HepG2 (cell line): ENCODE measurements at regions not wholly inside any gene's neighbourhood (a gene's known extent, or its start where the extent isn't known, plus 50 kb on each side); places are given as distances from the start of the nearest gene placed in this dataset.

ENCODE experiments used
- ATAC-seq: fragments of 200-7000 bp; cut with Tn5 transposase; 3 replicates; pipeline ENCODE4 v1.9.1; 2020; ENCODE audit warnings: mild to moderate bottlenecking, moderate library complexity
- BruUV-seq: library from RNA; stranded (reverse); fragments of 400-500 nt; replicated peaks from 2 replicates; lab custom pipeline; 2021; lab: Mats Ljungman, UMichigan
- CTCF ChIA-PET: fragments of 300-600 bp; formaldehyde crosslinking; extraction: SDS; loops from one replicate; lab custom pipeline; 2021; ENCODE audit warnings: low total read pairs, inconsistent platforms, low intra/inter-chr PET ratio; lab: Yijun Ruan, JAX
- POLR2A ChIA-PET: fragments of 350-600 bp; sonication (Branson Sonifier 250); formaldehyde crosslinking; loops from one replicate; lab custom pipeline; 2020; ENCODE audit warnings: antibody characterized with exemption, inconsistent platforms; lab: Yijun Ruan, JAX
- DNase-seq: peaks from one replicate; pipeline ENCODE4 v3.0.0-alpha.2; 2015; ENCODE audit warnings: low spot score
- FAIRE-seq: peaks from 3 replicates; lab custom pipeline; 2011; peaks lifted over from hg19 to GRCh38; lab: Jason Lieb, UNC
- H2AFZ ChIP-seq: one replicate; pipeline ENCODE4 v1.6.1; 2011; ENCODE audit warnings: low read length, inconsistent platforms
- H3K27ac ChIP-seq: fragments of 300-600 bp; 3 replicates; pipeline ENCODE4 v1.8.0; 2011; ENCODE audit warnings: mixed run types, mild to moderate bottlenecking, mixed read lengths, low read length, inconsistent platforms; ENCODE audit not compliant: insufficient read depth; ENCODE audit errors: extremely low read length
- H3K27me3 ChIP-seq, 2 experiments: fragments of 200-600 bp in 1 of 2; 2 replicates in 1 of 2; 3 replicates in 1 of 2; pipeline versions ENCODE4 v1.6.0 to v1.8.0; 2011; ENCODE audit warnings: low read length in 2 of 2, mild to moderate bottlenecking in 2 of 2, moderate library complexity in 2 of 2, inconsistent platforms in 1 of 2; ENCODE audit not compliant: insufficient read depth in 2 of 2, control insufficient read depth in 1 of 2
- H3K36me3 ChIP-seq, 2 experiments: fragments of 200-600 bp in 1 of 2; replicated peaks in 1 of 2; 2 replicates in 1 of 2; 3 replicates in 1 of 2; pipeline versions ENCODE4 v1.5.1 to v1.8.0; 2011; ENCODE audit warnings: low read length in 2 of 2, inconsistent platforms in 1 of 2; ENCODE audit not compliant: insufficient read depth in 2 of 2, control insufficient read depth in 1 of 2
- H3K4me1 ChIP-seq: 2 replicates; pipeline ENCODE4 v1.5.1; 2012; ENCODE audit warnings: low read length, inconsistent platforms; ENCODE audit not compliant: insufficient read depth
- H3K4me2 ChIP-seq: 2 replicates; pipeline ENCODE4 v1.6.0; 2011; ENCODE audit warnings: low read depth, low read length, inconsistent platforms
- H3K4me3 ChIP-seq, 3 experiments: fragments of 200-600 bp in 1 of 3; sonication (generic), shearing (Covaris generic) in 1 of 3; replicated peaks in 1 of 3; 2 replicates each; pipeline ENCODE4 v1.5.1; 2011 to 2016; ENCODE audit warnings: low read length in 3 of 3, inconsistent platforms in 2 of 3, low read depth in 2 of 3, mild to moderate bottlenecking in 2 of 3, control low read depth in 1 of 3, mixed read lengths in 1 of 3; ENCODE audit not compliant: insufficient read depth in 1 of 3
- H3K79me2 ChIP-seq: one replicate; pipeline ENCODE4 v1.6.1; 2011; ENCODE audit warnings: low read length, inconsistent platforms; ENCODE audit not compliant: insufficient read depth
- H3K9ac ChIP-seq: 2 replicates; pipeline ENCODE4 v1.6.0; 2011; ENCODE audit warnings: mild to moderate bottlenecking, low read depth, low read length, inconsistent platforms; ENCODE audit not compliant: insufficient read depth
- H3K9me3 ChIP-seq: 2 replicates; pipeline ENCODE4 v1.5.1; 2012; ENCODE audit warnings: mild to moderate bottlenecking, low read length
- H4K20me1 ChIP-seq: 2 replicates; pipeline ENCODE4 v1.6.0; 2011; ENCODE audit warnings: inconsistent platforms, mild to moderate bottlenecking, low read length, moderate library complexity; ENCODE audit not compliant: insufficient read depth
- CHD2 ChIP-seq: IDR thresholded peaks from 2 replicates; pipeline ENCODE4 v1.6.1; 2011; ENCODE audit warnings: low read depth, low read length, improper control_type of control experiment
- DR1 ChIP-seq: sonication (generic); formaldehyde crosslinking; IDR thresholded peaks from 2 replicates; pipeline ENCODE4 v1.8.0; 2021; ENCODE audit warnings: mild to moderate bottlenecking, missing genetic modification reagents, inconsistent platforms
- MAFK ChIP-seq, 2 experiments: IDR thresholded peaks in 1 of 2; conservative IDR thresholded peaks in 1 of 2; 2 replicates each; pipeline ENCODE4 v1.6.1; 2011; ENCODE audit warnings: improper control_type of control experiment in 2 of 2, low read length in 2 of 2
- MBD4 ChIP-seq: IDR thresholded peaks from 2 replicates; pipeline ENCODE4 v1.6.1; 2012; ENCODE audit warnings: low read length, inconsistent platforms, borderline replicate concordance
- PAF1 ChIP-seq: IDR thresholded peaks from 2 replicates; pipeline ENCODE4 v1.6.1; 2016; ENCODE audit warnings: missing genetic modification reagents, missing compliant biosample characterization
- RBM39 ChIP-seq: fragments of 200-400 bp; formaldehyde crosslinking; IDR thresholded peaks from one replicate; pipeline ENCODE4 v1.6.1; 2018; ENCODE audit warnings: antibody characterized with exemption, mild to moderate bottlenecking, low read depth, low read length; ENCODE audit not compliant: poor library complexity, severe bottlenecking
- STAT5B ChIP-seq: sonication (generic); formaldehyde crosslinking; IDR thresholded peaks from 2 replicates; pipeline ENCODE4 v1.4.0; 2020; ENCODE audit warnings: missing genetic modification reagents
- YEATS4 ChIP-seq: sonication (generic); formaldehyde crosslinking; IDR thresholded peaks from 2 replicates; pipeline ENCODE4 v1.4.0; 2020; ENCODE audit warnings: missing genetic modification reagents, borderline replicate concordance
- ZNF432 ChIP-seq: sonication (generic); formaldehyde crosslinking; IDR thresholded peaks from 2 replicates; pipeline ENCODE4 v1.5.0; 2020; ENCODE audit warnings: missing genetic modification reagents, mild to moderate bottlenecking, borderline replicate concordance
- ZNF558 ChIP-seq: sonication (generic); formaldehyde crosslinking; IDR thresholded peaks from 2 replicates; pipeline ENCODE4 v1.9.0; 2022; ENCODE audit warnings: mild to moderate bottlenecking, missing genetic modification reagents, borderline replicate concordance
- ZNF761 ChIP-seq: sonication (generic); formaldehyde crosslinking; conservative IDR thresholded peaks from 2 replicates; pipeline ENCODE4 v1.4.0; 2020; ENCODE audit warnings: mild to moderate bottlenecking, missing genetic modification reagents
- WGBS: methylation state at CpG from one replicate; pipeline ENCODE4 v1.1.6; 2017; ENCODE audit warnings: low lambda C conversion rate; 5-methylcytosine and 5-hydroxymethylcytosine counted together
- in situ Hi-C: cut with HindIII; loops from 2 replicates; pipeline ENCODE4 v1.10.0; 2017; ENCODE audit warnings: low pct_unique_long_range_greater_than_20kb; ENCODE audit not compliant: extremely low pct_ligation_motif_present
- intact Hi-C: fragments of 100-400 bp; cut with micrococcal nuclease; formaldehyde crosslinking; loops from one replicate; pipeline ENCODE4 v1.10.0; 2022; ENCODE audit not compliant: unreplicated experiment
- TF ChIP-seq, protein P1 (sequence below): sonication (generic); formaldehyde crosslinking; IDR thresholded peaks from 2 replicates; pipeline ENCODE4 v1.4.0; 2020; ENCODE audit warnings: missing genetic modification reagents

DNA sequence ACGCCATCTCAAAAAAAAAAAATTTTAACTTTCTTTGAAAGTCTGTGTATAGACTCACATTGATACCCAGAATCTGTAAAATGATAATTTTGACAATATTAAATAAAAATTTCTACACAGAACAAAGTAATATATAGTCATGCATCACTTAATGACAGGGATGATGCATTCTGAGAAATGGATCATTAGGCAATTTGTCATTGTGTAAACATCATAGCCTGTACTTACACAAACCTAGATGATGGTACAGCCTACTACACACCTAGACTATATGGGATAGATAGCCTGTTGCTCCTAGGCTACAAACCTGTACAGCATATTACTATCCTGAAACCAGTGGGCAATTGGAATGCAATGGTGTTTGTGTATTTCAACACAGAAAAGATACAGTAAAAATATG is 107.7 kb downstream of the BLTP1 start:
- Histone ChIP-seq H3K4me2 (no peak overlapping the region), H3K4me3 (no peak overlapping the region), H3K79me2 (no peaks in the 10 kb centered on the region), H4K20me1 (no peaks in the 10 kb centered on the region), H3K9me3 (no peaks in the 10 kb centered on the region), H3K36me3 (peaks cover 3 to 19% of the 10 kb centered on the region in 2 experiments; a peak in 3 of 5 replicates), H2AFZ (no peak overlapping the region), H3K27me3 (no peaks in the 10 kb centered on the region), H3K9ac (no peak overlapping the region), H3K4me1 (no peaks in the 10 kb centered on the region), H3K27ac (no peak overlapping the region)
- 100% methylated on average over 1 of the region's 1 CpG for WGBS
- POLR2A ChIA-PET, result no interaction called here
- in situ Hi-C loops (no loop called here), intact Hi-C loops (no loop called here)
- no peak for FAIRE-seq
- no peak for TF ChIP-seq ZNF432 (CRISPR knock-in tag)
- TF ChIP-seq YEATS4 (CRISPR knock-in tag), result no peak
- TF ChIP-seq ZNF761 (CRISPR knock-in tag), result no peak
- no peak for TF ChIP-seq MBD4
- TF ChIP-seq ZNF558 (CRISPR knock-in tag), result no peak
- ATAC-seq, result no peak
- BruUV-seq, result no TSS peak
- DNase-seq, result no peak
- CTCF ChIA-PET, result no interaction called here

DNA sequence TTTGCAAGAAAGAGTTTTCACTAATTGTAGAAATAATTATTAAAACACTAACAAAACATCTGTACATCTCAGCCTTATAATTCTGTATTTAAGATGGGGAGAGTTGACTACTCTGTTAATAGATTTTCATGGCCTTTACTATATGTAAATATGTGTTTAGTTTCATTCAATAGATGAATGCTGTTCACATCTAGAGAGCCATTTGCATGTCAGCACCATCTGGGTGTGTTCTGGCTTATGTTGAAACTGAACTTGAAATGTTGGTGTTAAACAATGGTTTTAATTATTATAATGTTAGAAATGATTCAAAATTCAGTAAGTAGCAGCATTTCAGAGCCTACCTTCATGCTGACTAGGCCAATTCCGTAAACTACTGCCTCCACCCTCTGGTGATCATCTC is 102.5 kb upstream of the ADAD1 start:
- Histone ChIP-seq H3K27me3 (no peaks in the 10 kb centered on the region), H3K79me2 (no peaks in the 10 kb centered on the region), H3K36me3 (peaks cover 0 to 3% of the 10 kb centered on the region in 2 experiments; a peak in 1 of 5 replicates), H3K27ac (no peak overlapping the region), H3K9ac (no peak overlapping the region), H3K4me1 (peaks cover 12% of the 10 kb centered on the region), H3K4me3 (no peak overlapping the region), H3K9me3 (no peaks in the 10 kb centered on the region), H3K4me2 (no peak overlapping the region), H2AFZ (no peak overlapping the region), H4K20me1 (no peaks in the 10 kb centered on the region)
- ATAC-seq (no peak), DNase-seq (no peak), FAIRE-seq (no peak)
- intact Hi-C loops (no loop called here), in situ Hi-C loops (no loop called here)
- 100% methylated on average over 1 of the region's 1 CpG for whole genome bisulfite sequencing
- ChIA-PET POLR2A (no interaction called here), CTCF (no interaction called here)
- no TSS peak for BruUV-seq
- TF ChIP-seq, protein P1, sequence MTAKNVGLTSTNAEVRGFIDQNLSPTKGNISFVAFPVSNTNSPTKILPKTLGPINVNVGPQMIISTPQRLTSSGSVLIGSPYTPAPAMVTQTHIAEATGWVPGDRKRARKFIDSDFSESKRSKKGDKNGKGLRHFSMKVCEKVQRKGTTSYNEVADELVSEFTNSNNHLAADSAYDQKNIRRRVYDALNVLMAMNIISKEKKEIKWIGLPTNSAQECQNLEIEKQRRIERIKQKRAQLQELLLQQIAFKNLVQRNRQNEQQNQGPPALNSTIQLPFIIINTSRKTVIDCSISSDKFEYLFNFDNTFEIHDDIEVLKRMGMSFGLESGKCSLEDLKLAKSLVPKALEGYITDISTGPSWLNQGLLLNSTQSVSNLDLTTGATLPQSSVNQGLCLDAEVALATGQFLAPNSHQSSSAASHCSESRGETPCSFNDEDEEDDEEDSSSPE (CRISPR knock-in tag), result no peak
- TF ChIP-seq RBM39 (no peak), PAF1 (CRISPR knock-in tag) (no peak), CHD2 (no peak), STAT5B (CRISPR knock-in tag) (no peak), MAFK (conservative IDR thresholded peaks at IDR 0.05 in 1 of 2, IDR thresholded peaks at IDR 0.05 in 1 of 2; ENCODE audit: low read length in 2 of 2) (peak in 1 of 2 experiments; percentile 22; a peak in 1 of 4 replicates), DR1 (CRISPR knock-in tag) (no peak)
